ENCODE measurements at regions not wholly inside any gene's neighbourhood (a gene's known extent, or its start where the extent isn't known, plus 50 kb on each side); places are given as distances from the start of the nearest gene placed in this dataset.

- Histone ChIP-seq H3K4me1 (replicated peaks in 1 of 2; ENCODE audit: control insufficient read depth in 2 of 2, insufficient read depth in 2 of 2, low read length in 2 of 2) (no peaks in the 10 kb centered on the region), H2AFZ (ENCODE audit: low read depth, low read length) (no peak overlapping the region), H3K27ac (ENCODE audit: extremely low read depth, low read depth, low read length) (no peak overlapping the region), H3K36me3 (ENCODE audit: control insufficient read depth, insufficient read depth, low read length) (no peaks in the 10 kb centered on the region), H4K20me1 (replicated peaks; ENCODE audit: control insufficient read depth, insufficient read depth, low read length) (no peaks in the 10 kb centered on the region), H3K4me3 (no peak overlapping the region), H3K27me3 (ENCODE audit: control insufficient read depth in 2 of 2, insufficient read depth in 2 of 2, low read length in 2 of 2) (no peaks in the 10 kb centered on the region), H3K9me1 (ENCODE audit: control insufficient read depth, insufficient read depth, low read length) (no peaks in the 10 kb centered on the region), H3K9me3 (replicated peaks; ENCODE audit: control insufficient read depth, insufficient read depth, low read depth, low read length) (no peaks in the 10 kb centered on the region), H3K79me2 (ENCODE audit: control insufficient read depth, insufficient read depth, low read length) (no peaks in the 10 kb centered on the region), H3K4me2 (ENCODE audit: insufficient read depth, low read length) (no peak overlapping the region), H3K9ac (ENCODE audit: insufficient read depth in 1 of 2, low read depth in 2 of 2, low read length in 2 of 2) (no peak overlapping the region)
- FAIRE-seq = no peak
- BruUV-seq (replicated peaks) = no TSS peak
- DNase-seq (ENCODE audit: extremely low read depth in 1 of 4, low spot score in 3 of 4) = no peak
- CTCF ChIA-PET (ENCODE audit: low intra/inter-chr PET ratio) = no interaction called here
- TF ChIP-seq, protein P1, sequence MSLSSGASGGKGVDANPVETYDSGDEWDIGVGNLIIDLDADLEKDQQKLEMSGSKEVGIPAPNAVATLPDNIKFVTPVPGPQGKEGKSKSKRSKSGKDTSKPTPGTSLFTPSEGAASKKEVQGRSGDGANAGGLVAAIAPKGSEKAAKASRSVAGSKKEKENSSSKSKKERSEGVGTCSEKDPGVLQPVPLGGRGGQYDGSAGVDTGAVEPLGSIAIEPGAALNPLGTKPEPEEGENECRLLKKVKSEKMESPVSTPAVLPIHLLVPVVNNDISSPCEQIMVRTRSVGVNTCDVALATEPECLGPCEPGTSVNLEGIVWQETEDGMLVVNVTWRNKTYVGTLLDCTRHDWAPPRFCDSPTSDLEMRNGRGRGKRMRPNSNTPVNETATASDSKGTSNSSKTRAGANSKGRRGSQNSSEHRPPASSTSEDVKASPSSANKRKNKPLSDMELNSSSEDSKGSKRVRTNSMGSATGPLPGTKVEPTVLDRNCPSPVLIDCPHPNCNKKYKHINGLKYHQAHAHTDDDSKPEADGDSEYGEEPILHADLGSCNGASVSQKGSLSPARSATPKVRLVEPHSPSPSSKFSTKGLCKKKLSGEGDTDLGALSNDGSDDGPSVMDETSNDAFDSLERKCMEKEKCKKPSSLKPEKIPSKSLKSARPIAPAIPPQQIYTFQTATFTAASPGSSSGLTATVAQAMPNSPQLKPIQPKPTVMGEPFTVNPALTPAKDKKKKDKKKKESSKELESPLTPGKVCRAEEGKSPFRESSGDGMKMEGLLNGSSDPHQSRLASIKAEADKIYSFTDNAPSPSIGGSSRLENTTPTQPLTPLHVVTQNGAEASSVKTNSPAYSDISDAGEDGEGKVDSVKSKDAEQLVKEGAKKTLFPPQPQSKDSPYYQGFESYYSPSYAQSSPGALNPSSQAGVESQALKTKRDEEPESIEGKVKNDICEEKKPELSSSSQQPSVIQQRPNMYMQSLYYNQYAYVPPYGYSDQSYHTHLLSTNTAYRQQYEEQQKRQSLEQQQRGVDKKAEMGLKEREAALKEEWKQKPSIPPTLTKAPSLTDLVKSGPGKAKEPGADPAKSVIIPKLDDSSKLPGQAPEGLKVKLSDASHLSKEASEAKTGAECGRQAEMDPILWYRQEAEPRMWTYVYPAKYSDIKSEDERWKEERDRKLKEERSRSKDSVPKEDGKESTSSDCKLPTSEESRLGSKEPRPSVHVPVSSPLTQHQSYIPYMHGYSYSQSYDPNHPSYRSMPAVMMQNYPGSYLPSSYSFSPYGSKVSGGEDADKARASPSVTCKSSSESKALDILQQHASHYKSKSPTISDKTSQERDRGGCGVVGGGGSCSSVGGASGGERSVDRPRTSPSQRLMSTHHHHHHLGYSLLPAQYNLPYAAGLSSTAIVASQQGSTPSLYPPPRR (CRISPR knock-in tag; IDR thresholded peaks at IDR 0.05; ENCODE audit: borderline replicate concordance) = no peak
- TF ChIP-seq ZNF316 (IDR thresholded peaks at IDR 0.05) (peak; percentile 44; the same call in 1 of the 2 replicates), MAFF (IDR thresholded peaks at IDR 0.05; ENCODE audit: low read length) (0 out of 2 replicates have a peak, but pooled peaks have one; percentile 4)
- in situ Hi-C loops (cut with MboI) = no loop called here
- POLR2A ChIA-PET = interaction anchor here (1.0 kb wide), 1 partner anchor 46 kb away, joined by 3 read pairs; no protein-coding TSS in a partner anchor
- 42% methylated on average over 1 of the region's 1 CpG for WGBS (ENCODE audit: insufficient coverage, low coverage, missing lambda C conversion rate)
- intact Hi-C loops (cut with micrococcal nuclease) = no loop called here
- ATAC-seq = no peak
These were observed 363.3 kb upstream of the F9 start for GRCh38 chrX:139167282-139167681.
